ENCODE measurements at regions not wholly inside any gene's neighbourhood (a gene's known extent, or its start where the extent isn't known, plus 50 kb on each side); places are given as distances from the start of the nearest gene placed in this dataset.

DNA sequence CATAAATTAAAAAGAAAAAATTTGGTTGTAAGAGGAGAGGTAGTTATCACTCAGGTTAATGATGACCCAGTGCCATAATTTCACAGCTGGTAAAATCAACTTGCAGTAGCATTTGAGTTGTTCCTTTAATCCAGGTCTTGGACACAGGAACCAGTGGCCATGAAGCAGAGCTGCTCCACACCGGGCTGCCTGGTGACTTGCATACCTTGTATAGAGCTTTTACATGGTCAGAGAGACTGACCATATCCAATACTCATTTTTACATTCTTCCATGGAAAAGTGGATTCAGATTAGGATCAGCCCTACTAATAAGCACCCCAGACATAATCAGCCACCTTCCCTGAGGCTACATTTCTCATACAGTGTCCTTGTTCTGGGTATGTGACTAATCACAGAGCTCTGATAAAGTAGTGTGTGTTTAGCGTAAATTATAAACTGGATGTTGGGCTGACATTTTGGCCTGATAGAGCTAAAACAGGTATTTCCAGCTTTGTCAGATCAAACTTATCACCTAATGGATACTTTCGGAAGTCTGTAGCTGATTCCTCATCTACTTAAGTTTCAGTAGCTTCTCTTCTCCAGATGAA lies 77.0 kb upstream of the ZSWIM6 start:
- TF ChIP-seq, protein P1, sequence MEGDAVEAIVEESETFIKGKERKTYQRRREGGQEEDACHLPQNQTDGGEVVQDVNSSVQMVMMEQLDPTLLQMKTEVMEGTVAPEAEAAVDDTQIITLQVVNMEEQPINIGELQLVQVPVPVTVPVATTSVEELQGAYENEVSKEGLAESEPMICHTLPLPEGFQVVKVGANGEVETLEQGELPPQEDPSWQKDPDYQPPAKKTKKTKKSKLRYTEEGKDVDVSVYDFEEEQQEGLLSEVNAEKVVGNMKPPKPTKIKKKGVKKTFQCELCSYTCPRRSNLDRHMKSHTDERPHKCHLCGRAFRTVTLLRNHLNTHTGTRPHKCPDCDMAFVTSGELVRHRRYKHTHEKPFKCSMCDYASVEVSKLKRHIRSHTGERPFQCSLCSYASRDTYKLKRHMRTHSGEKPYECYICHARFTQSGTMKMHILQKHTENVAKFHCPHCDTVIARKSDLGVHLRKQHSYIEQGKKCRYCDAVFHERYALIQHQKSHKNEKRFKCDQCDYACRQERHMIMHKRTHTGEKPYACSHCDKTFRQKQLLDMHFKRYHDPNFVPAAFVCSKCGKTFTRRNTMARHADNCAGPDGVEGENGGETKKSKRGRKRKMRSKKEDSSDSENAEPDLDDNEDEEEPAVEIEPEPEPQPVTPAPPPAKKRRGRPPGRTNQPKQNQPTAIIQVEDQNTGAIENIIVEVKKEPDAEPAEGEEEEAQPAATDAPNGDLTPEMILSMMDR (conservative IDR thresholded peaks at IDR 0.05): no peak
- no peak for TF ChIP-seq ZFX (IDR thresholded peaks at IDR 0.05)
